ENCODE measurements at regions not wholly inside any gene's neighbourhood (a gene's known extent, or its start where the extent isn't known, plus 50 kb on each side); places are given as distances from the start of the nearest gene placed in this dataset.

DNA sequence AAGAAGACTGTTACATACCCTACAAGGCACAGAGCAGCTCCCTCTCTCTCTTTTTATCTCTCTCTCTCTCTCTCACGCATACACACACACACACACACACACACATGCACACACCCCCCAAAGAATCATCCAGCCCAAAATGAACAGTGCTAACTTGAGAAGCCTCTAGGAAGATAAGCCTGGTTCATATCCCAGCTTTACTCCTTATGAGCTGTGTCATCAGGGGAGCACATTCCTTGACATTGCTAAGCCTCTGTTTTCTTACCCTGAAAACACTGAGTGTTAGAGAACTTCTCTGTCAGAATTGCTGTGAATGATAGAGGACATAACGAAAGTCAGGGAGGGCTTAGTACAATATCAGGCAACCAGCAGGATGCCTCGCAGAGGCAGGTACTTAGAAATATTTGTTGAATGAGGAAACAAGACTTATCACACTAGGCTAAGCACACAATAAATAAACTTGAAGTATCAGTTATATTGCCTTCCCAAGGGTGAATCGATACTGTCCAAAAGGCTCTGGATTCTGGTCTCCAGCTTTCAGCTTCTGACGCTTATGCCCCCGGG is 725.6 kb upstream of the ID2 start:
- no peak for DNase-seq (ENCODE audit: low read depth)
- H3K4me3 ChIP-seq (ENCODE audit: low read depth, low read length) = no peak overlapping the region
- TF ChIP-seq, protein P1, sequence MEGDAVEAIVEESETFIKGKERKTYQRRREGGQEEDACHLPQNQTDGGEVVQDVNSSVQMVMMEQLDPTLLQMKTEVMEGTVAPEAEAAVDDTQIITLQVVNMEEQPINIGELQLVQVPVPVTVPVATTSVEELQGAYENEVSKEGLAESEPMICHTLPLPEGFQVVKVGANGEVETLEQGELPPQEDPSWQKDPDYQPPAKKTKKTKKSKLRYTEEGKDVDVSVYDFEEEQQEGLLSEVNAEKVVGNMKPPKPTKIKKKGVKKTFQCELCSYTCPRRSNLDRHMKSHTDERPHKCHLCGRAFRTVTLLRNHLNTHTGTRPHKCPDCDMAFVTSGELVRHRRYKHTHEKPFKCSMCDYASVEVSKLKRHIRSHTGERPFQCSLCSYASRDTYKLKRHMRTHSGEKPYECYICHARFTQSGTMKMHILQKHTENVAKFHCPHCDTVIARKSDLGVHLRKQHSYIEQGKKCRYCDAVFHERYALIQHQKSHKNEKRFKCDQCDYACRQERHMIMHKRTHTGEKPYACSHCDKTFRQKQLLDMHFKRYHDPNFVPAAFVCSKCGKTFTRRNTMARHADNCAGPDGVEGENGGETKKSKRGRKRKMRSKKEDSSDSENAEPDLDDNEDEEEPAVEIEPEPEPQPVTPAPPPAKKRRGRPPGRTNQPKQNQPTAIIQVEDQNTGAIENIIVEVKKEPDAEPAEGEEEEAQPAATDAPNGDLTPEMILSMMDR (IDR thresholded peaks at IDR 0.05; ENCODE audit: control insufficient read depth, extremely low read depth, insufficient read depth) = no peak

DNA sequence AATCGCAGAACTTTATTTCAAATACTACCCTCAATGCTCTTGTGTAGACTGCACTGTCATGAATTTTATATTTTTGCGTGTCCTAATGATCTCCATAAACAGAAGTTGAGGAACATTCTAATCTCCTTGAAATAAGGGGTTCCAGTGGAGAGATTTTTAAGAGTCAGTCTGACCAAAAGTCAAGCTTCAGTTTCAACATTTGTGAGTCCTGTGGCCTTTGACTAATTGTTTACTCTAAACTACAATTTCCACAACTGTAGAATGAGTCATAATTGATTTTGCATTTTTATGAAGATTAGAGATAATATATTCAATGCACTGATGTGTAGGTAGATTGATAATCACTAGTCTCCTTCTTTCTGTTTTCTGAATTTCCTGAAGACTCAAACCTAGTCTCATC is 720.3 kb upstream of the ID2 start:
- TF ChIP-seq, protein P1 (IDR thresholded peaks at IDR 0.05; ENCODE audit: control insufficient read depth, extremely low read depth, insufficient read depth) = no peak
- H3K4me3 ChIP-seq (ENCODE audit: low read depth, low read length) = no peak overlapping the region
- DNase-seq (ENCODE audit: low read depth) = no peak

DNA sequence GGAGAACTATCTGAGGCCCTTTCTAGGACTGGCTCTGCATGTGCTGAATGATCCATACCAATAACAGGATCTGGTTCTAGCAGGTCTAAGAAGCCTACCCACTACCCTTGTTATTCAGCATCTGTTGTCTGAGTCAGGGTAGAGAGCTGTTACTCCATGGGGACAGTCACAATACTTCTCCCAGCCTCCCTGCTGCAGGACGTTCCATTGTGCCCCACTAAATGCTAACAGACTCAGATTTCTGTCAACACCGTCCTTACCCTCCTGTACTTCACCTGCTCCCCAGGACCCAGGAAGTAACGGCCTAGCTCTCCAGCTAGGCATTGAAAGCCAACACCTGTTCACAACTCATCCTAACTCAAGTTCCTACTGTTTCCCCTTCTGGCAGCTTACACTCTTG is 719.7 kb upstream of the ID2 start:
- H3K4me3 ChIP-seq (ENCODE audit: low read depth, low read length) = no peak overlapping the region
- no peak for DNase-seq (ENCODE audit: low read depth)
- TF ChIP-seq, protein P1 (IDR thresholded peaks at IDR 0.05; ENCODE audit: control insufficient read depth, extremely low read depth, insufficient read depth) = no peak

DNA sequence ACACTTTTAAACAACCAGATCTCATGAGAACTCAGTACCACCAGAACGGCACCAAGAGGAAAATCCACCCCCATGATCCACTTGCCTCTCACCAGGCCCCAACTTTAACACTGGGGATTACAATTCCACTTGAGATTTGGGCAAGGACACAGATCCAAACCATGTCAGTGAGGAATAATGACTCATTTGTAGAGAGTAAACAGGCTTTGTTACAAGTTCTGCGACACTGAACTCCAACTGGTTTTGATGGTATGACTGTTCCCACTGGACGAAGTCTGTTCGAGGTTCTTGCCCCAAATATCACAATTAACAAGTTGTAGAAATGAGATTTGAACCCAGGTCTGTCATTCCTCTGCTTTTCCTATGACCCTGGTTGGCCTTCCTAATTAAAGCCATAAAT is 718.1 kb upstream of the ID2 start:
- no peak overlapping the region for H3K4me3 ChIP-seq (ENCODE audit: low read depth, low read length)
- no peak for DNase-seq (ENCODE audit: low read depth)
- TF ChIP-seq, protein P1 (IDR thresholded peaks at IDR 0.05; ENCODE audit: control insufficient read depth, extremely low read depth, insufficient read depth) = no peak

DNA sequence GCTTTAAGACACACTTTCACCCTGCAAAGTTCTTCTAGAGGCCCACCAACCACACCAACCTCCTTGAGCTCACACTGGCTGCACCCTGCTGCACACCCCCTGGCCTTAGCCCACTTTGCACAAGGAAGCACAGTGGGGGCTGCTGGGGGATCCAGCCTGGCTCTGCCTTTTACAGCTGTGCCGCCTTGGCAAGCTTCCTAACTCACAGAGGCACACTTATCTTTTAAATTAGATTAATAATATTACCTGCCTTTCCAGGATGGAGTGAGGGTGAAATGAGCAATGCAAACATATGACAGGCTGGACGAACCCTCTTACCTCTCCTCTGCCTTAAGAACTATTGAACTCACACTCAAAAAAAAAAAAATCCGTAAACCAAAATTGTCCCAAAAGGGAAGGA is 715.8 kb upstream of the ID2 start:
- no peak overlapping the region for H3K4me3 ChIP-seq (ENCODE audit: low read depth, low read length)
- DNase-seq (ENCODE audit: low read depth) = no peak
- TF ChIP-seq, protein P1 (IDR thresholded peaks at IDR 0.05; ENCODE audit: control insufficient read depth, extremely low read depth, insufficient read depth) = no peak

DNA sequence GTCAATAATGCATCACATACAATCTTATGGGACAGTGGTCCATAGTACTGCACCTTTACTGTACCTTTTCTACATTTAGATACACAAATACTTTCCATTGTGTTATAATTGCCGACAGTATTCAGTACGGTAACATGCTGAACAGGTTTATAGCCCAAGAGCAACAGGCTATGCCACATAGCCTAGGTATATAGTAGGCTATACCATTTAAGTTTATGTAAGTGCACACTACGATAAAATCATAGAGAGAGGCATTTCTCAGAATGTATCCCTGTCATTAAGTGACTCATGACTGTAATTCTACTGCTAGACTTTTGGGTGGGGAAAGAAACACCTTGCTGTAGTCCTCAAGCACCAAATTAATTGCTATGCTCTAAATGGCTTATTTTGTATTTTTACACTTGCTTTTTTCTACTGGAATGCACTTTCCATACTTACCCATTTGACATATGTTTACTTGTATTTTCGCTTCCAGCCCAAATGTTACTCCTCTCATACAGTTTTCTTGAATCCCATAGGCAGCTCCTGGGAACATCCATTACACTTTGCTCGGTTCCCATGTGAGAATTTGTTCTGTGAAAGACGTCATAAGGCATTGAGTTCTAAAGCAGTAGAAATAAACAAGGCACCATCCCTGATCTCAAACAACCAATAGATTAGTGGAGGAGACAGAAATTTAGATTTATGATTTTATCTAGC is 714.0 kb upstream of the ID2 start:
- TF ChIP-seq, protein P1 (IDR thresholded peaks at IDR 0.05; ENCODE audit: control insufficient read depth, extremely low read depth, insufficient read depth) = no peak
- DNase-seq (ENCODE audit: low read depth) = no peak
- no peak overlapping the region for H3K4me3 ChIP-seq (ENCODE audit: low read depth, low read length)
